Dermis microvascular lymphatic vessel endothelial cell (primary cell): ENCODE measurements at regions not wholly inside any gene's neighbourhood (a gene's known extent, or its start where the extent isn't known, plus 50 kb on each side); places are given as distances from the start of the nearest gene placed in this dataset.
"Not testable (repeated sequence)": the region's sequence is repeated elsewhere in the genome, so short reads cannot be mapped to it uniquely, and the experiment has no call there.

Source experiments
- DNase-seq, 2 donors: peaks; one replicate each; pipeline versions ENCODE4 v3.0.0 to v3.0.0-alpha.2; 2010; ENCODE audit warnings: low read depth in 2 of 2

- DNase-seq, result no peak
Measured at GRCh38 chr13:54263868-54264267, 1235.3 kb downstream of the OLFM4 start.

- not testable (repeated sequence) for DNase-seq
Measured at GRCh38 chr13:54267253-54267668, 1238.6 kb downstream of the OLFM4 start.

- not testable (repeated sequence) for DNase-seq
Measured at GRCh38 chr13:54268013-54268695, 1239.5 kb downstream of the OLFM4 start.

GRCh38 chr13:54287062-54287764, 1258.6 kb downstream of the OLFM4 start:
- DNase-seq, result no peak

- no peak for DNase-seq
Measured at GRCh38 chr13:54301085-54301484, 1272.5 kb downstream of the OLFM4 start.

- DNase-seq, result no peak
Measured at GRCh38 chr13:54305377-54305776, 1276.8 kb downstream of the OLFM4 start.

GRCh38 chr13:54312885-54313284, 1284.3 kb downstream of the OLFM4 start:
- no peak for DNase-seq

- no peak for DNase-seq
Measured at GRCh38 chr13:54317722-54318121, 1289.1 kb downstream of the OLFM4 start.

GRCh38 chr13:54337540-54337939, 1308.9 kb downstream of the OLFM4 start:
- DNase-seq, result no peak

- no peak for DNase-seq
Measured at GRCh38 chr13:54347531-54347930, 1318.9 kb downstream of the OLFM4 start.

- no peak for DNase-seq
Measured at GRCh38 chr13:54356209-54356608, 1327.6 kb downstream of the OLFM4 start.

GRCh38 chr13:54356849-54357248, 1328.2 kb downstream of the OLFM4 start:
- no peak for DNase-seq

GRCh38 chr13:54357284-54357933, 1328.8 kb downstream of the OLFM4 start:
- DNase-seq, result no peak

GRCh38 chr13:54361460-54361859, 1332.8 kb downstream of the OLFM4 start:
- DNase-seq, result no peak

GRCh38 chr13:54366728-54367127, 1338.1 kb downstream of the OLFM4 start:
- DNase-seq, result no peak

- no peak for DNase-seq
Measured at GRCh38 chr13:54367639-54368271, 1339.1 kb downstream of the OLFM4 start.

GRCh38 chr13:54368387-54368786, 1339.8 kb downstream of the OLFM4 start:
- DNase-seq, result no peak

GRCh38 chr13:54373211-54373610, 1344.6 kb downstream of the OLFM4 start:
- DNase-seq, result no peak

- no peak for DNase-seq
Measured at GRCh38 chr13:54379461-54379860, 1350.8 kb downstream of the OLFM4 start.

- no peak for DNase-seq
Measured at GRCh38 chr13:54383604-54384003, 1355.0 kb downstream of the OLFM4 start.

- DNase-seq, result no peak
Measured at GRCh38 chr13:54387625-54388024, 1359.0 kb downstream of the OLFM4 start.

GRCh38 chr13:54390841-54391240, 1362.2 kb downstream of the OLFM4 start:
- no peak for DNase-seq
